Stomach (tissue), 8 donors: ENCODE measurements at regions not wholly inside any gene's neighbourhood (a gene's known extent, or its start where the extent isn't known, plus 50 kb on each side); places are given as distances from the start of the nearest gene placed in this dataset.

Experiments used
- DNase-seq, 2 donors: peaks; one replicate each; pipeline versions ENCODE4 v3.0.0 to v3.0.0-alpha.2; 2013 to 2019
- H3K27ac ChIP-seq, 5 donors: fragments of 200-600 bp in 4 of 5; sonication (generic) in 4 of 5; one replicate each; pipeline ENCODE4 v1.5.1; 2013 to 2019; ENCODE audit warnings: mild to moderate bottlenecking in 1 of 5, moderate library complexity in 1 of 5
- H3K27me3 ChIP-seq, 3 donors: fragments of 200-600 bp; sonication (generic); one replicate each; pipeline ENCODE4 v1.5.1; 2017 to 2019; ENCODE audit warnings: mixed run types in 1 of 3
- H3K36me3 ChIP-seq, 4 donors: fragments of 200-600 bp; sonication (generic); 1 replicate in 3 of 4; 2 replicates in 1 of 4; pipeline ENCODE4 v1.5.1; 2016 to 2019
- H3K4me1 ChIP-seq, 4 donors: fragments of 200-600 bp; sonication (generic); one replicate each; pipeline ENCODE4 v1.5.1; 2016 to 2019
- H3K4me3 ChIP-seq, 4 donors: fragments of 200-600 bp; sonication (generic) in 3 of 4; one replicate each; pipeline ENCODE4 v1.5.1; 2016 to 2019; ENCODE audit warnings: mild to moderate bottlenecking in 1 of 4
- H3K9me3 ChIP-seq, 4 donors: fragments of 200-600 bp; sonication (generic); one replicate each; pipeline ENCODE4 v1.5.1; 2016 to 2019
- CTCF ChIP-seq, 7 experiments: fragments of 450-650 bp in 4 of 7; fragments of 200-600 bp in 3 of 7; sonication (generic) in 3 of 7; IDR thresholded peaks; one replicate each; pipeline ENCODE4 v1.5.1; 2016 to 2019; ENCODE audit warnings: antibody characterized with exemption in 7 of 7, control low read depth in 2 of 7, mild to moderate bottlenecking in 1 of 7
- EP300 ChIP-seq: sonication (generic); formaldehyde crosslinking; IDR thresholded peaks from one replicate; pipeline ENCODE4 v1.6.1; 2017; ENCODE audit warnings: antibody characterized with exemption
- POLR2A ChIP-seq, 4 donors: fragments of 450-650 bp; IDR thresholded peaks; one replicate each; pipeline ENCODE4 v1.6.1; 2016; ENCODE audit warnings: antibody characterized with exemption in 4 of 4, control low read depth in 2 of 4, mild to moderate bottlenecking in 1 of 4, moderate library complexity in 1 of 4
- POLR2AphosphoS5 ChIP-seq, 3 donors: sonication (generic); formaldehyde crosslinking; IDR thresholded peaks; one replicate each; pipeline ENCODE4 v1.6.1; 2016; ENCODE audit warnings: antibody characterized with exemption in 3 of 3
- WGBS, 5 donors: extraction: QIAGEN DNeasy Blood & Tissue Kit in 3 of 5; methylation state at CpG; one replicate each; pipeline versions ENCODE4 v1.1.5 to v1.1.7; 2013 to 2018; 5-methylcytosine and 5-hydroxymethylcytosine counted together
- intact Hi-C: fragments of 100-400 bp; cut with DNase I; formaldehyde crosslinking; loops from one replicate; pipeline ENCODE4 v1.15.1; 2023; ENCODE audit warnings: low total_unique reads
- donor health status: healthy with polysubstance abuse.
- donor health status: Bipolar disorder and iron deficiency.
- donor health status: healthy.

- intact Hi-C loops = no loop called here
- H3K27ac ChIP-seq = no peak overlapping the region
- peaks cover 0 to 26% (median 5%) of the 10 kb centered on the region in 3 donors for H3K27me3 ChIP-seq
- no peak for DNase-seq
- H3K4me1 ChIP-seq = no peaks in the 10 kb centered on the region
- WGBS, 5 donors = 31 to 47% (median 43%) methylated on average over 1 of the region's 1 CpG
- H3K36me3 ChIP-seq = no peaks in the 10 kb centered on the region
- H3K4me3 ChIP-seq = no peak overlapping the region
- no peaks in the 10 kb centered on the region for H3K9me3 ChIP-seq
- TF ChIP-seq POLR2AphosphoS5 (IDR thresholded peaks at IDR 0.05) (no peak), EP300 (no peak), CTCF (IDR thresholded peaks at IDR 0.05) (no peak), POLR2A (IDR thresholded peaks at IDR 0.05) (no peak)
Observed at GRCh38 chr22:22138915-22139314, 105.7 kb upstream of the VPREB1 start.

- peaks cover 0 to 21% (median 5%) of the 10 kb centered on the region in 3 donors for H3K27me3 ChIP-seq
- intact Hi-C loops = no loop called here
- TF ChIP-seq CTCF (IDR thresholded peaks at IDR 0.05) (no peak), EP300 (no peak), POLR2AphosphoS5 (IDR thresholded peaks at IDR 0.05) (no peak), POLR2A (IDR thresholded peaks at IDR 0.05) (no peak)
- no peak overlapping the region for H3K4me3 ChIP-seq
- no peak overlapping the region for H3K27ac ChIP-seq
- H3K36me3 ChIP-seq = no peaks in the 10 kb centered on the region
- H3K4me1 ChIP-seq = no peaks in the 10 kb centered on the region
- no peak for DNase-seq
- H3K9me3 ChIP-seq = no peaks in the 10 kb centered on the region
- 60 to 90% (median 65%) methylated on average over 2 of the region's 2 CpGs for WGBS, 5 donors
Observed at GRCh38 chr22:22137891-22138290, 106.7 kb upstream of the VPREB1 start.

GRCh38 chr22:22133910-22134309 is 110.7 kb upstream of the VPREB1 start:
- no peak for DNase-seq
- no peak overlapping the region for H3K4me3 ChIP-seq
- H3K36me3 ChIP-seq = no peaks in the 10 kb centered on the region
- no peaks in the 10 kb centered on the region for H3K9me3 ChIP-seq
- intact Hi-C loops = no loop called here
- no peaks in the 10 kb centered on the region for H3K4me1 ChIP-seq
- H3K27ac ChIP-seq = no peak overlapping the region
- WGBS, 5 donors = 85 to 92% (median 88%) methylated on average over 5 of the region's 5 CpGs
- TF ChIP-seq POLR2AphosphoS5 (IDR thresholded peaks at IDR 0.05) (no peak), EP300 (no peak), CTCF (IDR thresholded peaks at IDR 0.05) (no peak), POLR2A (IDR thresholded peaks at IDR 0.05) (no peak)
- H3K27me3 ChIP-seq = peaks cover 0 to 5% (median 0%) of the 10 kb centered on the region in 3 donors

- no peaks in the 10 kb centered on the region for H3K36me3 ChIP-seq
- H3K4me1 ChIP-seq = no peaks in the 10 kb centered on the region
- DNase-seq = no peak
- 43 to 57% (median 46%) methylated on average over 3 of the region's 3 CpGs for WGBS, 5 donors
- TF ChIP-seq EP300 (no peak), CTCF (IDR thresholded peaks at IDR 0.05) (no peak), POLR2AphosphoS5 (IDR thresholded peaks at IDR 0.05) (no peak), POLR2A (IDR thresholded peaks at IDR 0.05) (no peak)
- no peak overlapping the region for H3K27ac ChIP-seq
- intact Hi-C loops = no loop called here
- no peaks in the 10 kb centered on the region for H3K9me3 ChIP-seq
- peaks cover 0 to 5% (median 1%) of the 10 kb centered on the region in 3 donors for H3K27me3 ChIP-seq
- H3K4me3 ChIP-seq = no peak overlapping the region
Observed at GRCh38 chr22:22130953-22131608, 113.5 kb upstream of the VPREB1 start.
